NCI-H510A treated with DMSO at 0.1 percent for 48 hours (cell line): ENCODE measurements at regions not wholly inside any gene's neighbourhood (a gene's known extent, or its start where the extent isn't known, plus 50 kb on each side); places are given as distances from the start of the nearest gene placed in this dataset.
A peak's percentile ranks its signal among the peaks of the same experiment; 100 is the strongest.

ENCODE experiments used
- DNase-seq: peaks from one replicate; lab custom pipeline; 2025; lab: John Stamatoyannopoulos, UW

DNA sequence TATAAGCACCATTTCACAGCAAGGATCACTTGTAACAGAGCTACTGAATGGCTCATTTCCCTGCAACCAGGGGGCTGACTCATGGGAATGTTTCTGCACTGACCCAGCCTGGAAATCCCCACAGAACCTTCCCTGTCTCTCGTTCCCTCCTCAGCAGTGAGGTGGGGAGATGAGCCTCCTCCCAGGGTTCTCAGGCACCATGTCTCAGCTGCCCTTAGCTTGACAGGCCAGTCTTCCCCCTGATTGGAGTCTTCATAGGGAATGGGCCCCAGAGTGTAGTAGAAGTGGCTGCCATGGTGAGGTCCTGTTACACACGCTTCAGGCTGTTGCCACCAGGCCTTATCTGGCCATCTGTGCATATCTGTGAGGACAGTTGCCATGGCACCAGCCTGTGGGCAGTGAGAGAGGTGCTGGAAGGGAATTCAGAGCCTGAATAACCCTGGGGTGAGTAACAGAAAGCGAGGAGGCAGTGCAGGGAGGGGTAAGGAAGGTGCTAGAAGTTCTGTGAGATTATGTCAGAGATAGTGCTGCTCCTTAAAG is 324.4 kb downstream of the ENC1 start:
- peak; percentile 34 for DNase-seq

DNA sequence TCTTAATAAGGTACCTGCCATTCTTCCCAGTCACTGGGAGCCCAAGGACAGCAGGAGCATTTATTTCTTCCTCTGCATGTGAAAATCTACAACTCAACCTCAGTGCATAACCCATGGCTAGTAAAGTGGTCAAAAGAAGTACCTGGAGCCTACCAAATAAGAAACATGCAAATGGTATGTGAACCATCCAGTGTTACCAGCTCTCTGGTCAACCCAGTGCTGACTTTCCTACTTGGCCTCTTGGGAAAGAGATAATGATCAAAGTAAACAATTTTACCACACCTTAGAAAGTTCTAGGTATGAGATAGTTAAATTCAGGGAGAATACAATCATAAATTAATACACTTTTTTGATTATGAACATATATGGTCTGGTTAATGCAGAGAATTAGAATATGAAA is 325.6 kb downstream of the ENC1 start:
- no peak for DNase-seq

DNA sequence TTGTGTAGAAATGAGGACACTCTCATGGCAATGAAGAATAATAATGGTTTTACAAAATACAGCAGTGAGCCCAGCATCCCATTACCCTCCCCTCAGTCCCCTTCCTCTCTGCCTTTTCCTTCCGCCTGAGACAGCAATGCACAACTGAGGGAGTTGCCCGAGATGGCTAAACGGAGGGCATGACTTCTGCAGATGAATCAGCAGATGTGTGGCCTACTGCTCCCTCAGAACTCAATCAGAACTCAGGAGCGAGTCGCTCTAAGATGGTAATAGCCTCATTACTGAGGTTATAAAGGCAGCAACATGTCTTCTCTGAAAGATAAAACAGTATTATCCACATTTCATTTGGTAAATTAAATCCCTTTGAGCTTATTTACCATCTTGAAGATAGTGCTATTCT is 326.6 kb downstream of the ENC1 start:
- no peak for DNase-seq

DNA sequence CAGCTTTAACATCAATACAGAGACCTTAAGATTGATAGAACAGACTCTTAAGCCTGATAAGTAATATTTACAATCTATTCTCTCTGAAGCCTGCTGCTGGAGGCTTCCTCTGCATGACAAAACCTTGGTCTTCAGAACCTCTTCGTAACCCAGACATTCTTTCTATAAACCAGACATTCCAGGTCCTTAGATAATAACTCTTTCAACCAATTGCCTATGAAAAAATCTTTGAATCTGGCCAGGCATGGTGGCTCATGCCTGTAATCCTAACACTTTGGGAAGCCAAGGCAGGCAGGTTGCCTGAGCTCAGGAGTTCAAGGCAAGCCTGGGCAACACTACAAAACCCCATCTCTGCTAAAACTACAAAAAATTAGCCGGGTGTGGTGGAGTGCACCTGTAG is 327.8 kb downstream of the ENC1 start:
- no peak for DNase-seq

DNA sequence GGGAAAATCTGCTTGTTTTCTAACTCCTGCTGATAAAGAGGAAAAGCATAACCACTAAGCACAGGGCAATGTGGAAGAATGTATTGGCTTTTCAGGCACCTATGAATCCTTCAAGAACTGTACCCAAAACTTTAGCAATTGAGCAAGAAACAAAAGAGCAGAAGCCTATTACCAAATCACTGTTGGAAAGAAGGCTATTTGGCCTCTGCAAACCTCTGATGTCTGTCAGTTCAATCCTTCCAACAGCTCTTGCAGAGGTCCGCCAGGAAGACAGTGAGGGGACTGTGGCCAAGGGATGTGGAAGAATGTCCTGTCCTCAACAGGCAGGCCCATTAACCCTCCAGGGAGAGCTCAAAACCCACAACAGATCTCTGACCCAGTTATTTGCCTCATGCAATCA is 328.6 kb downstream of the ENC1 start:
- no peak for DNase-seq

DNA sequence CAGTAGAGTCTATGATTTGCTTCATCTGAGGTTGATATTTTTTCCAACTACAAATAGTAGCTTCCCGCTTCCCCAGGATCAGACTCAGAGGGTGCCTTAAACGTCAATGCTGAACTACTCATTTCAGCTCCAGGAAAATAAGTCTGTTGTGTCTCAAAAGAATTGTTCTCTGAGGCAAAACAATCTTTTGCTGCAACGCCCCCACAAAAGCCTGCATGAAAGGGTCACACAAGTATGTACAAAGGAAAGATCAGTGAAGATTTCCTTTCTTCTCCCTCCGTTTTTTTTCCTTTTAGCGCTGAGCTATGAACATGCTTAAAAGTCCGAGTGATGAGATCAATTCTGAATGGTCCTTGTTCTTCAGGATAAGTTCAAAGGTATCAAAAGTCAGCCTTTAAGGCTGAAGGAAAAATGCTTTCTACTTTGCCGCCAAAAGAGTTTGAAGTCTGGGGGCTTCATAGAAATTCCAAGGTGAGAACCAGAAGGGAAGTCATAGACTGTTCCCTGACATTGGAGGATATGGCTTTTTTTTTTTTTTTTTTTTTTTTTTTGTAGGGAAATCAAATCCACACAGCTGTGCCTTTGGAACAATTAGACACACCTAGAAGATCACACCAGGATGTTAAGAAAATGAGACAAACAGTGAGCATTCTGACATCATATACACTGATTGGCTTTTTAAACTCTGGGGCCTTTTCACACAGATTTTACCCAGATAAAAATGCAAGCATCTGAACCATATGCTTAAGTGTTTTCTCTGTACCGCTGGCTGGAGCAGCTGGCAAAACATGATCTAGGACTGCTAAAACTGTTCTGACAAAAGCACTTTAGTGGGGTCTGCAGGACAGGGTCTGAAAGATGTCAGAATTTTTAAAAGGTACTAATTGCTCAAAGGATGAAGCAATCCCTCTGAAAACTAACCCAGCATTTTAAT is 329.3 kb downstream of the ENC1 start:
- no peak for DNase-seq

DNA sequence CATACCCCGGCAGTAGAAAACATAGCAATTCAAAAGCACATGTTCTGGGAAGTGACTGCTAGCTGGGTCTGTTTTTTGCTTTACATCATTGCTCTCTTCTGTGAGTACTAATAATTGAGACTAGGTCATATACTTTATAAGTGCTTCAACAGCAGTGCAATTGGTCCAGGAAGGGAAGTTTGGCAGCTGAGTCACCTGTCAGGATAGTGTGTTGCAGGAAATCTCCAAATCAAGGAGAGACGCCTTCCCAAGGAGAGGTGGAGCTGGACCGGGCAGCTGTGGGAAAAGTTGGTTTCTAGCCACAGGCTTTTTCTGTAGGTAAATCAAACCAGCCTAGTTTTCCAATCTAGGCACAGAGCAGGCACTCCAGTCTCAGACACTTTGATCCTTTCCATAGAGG is 330.1 kb downstream of the ENC1 start:
- DNase-seq: no peak

DNA sequence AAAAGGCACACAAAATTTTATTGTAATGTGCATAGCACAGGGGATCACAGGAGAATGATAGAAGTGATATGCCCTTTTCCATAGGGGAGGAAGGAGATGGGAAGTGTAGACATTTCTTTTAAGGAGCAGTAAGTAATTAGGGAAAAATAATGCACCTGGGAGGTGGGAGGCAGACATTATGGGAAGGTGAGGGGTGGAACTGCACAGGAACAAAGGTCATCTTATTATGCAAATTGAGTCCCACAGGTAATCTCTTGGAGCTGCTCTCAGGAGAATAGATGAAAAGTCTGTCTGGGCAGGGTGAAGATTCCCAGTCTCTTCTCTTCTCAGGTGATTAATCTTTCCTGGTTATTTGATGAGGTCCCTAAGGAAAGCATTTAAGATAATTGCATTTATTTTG is 331.5 kb downstream of the ENC1 start:
- DNase-seq: no peak

DNA sequence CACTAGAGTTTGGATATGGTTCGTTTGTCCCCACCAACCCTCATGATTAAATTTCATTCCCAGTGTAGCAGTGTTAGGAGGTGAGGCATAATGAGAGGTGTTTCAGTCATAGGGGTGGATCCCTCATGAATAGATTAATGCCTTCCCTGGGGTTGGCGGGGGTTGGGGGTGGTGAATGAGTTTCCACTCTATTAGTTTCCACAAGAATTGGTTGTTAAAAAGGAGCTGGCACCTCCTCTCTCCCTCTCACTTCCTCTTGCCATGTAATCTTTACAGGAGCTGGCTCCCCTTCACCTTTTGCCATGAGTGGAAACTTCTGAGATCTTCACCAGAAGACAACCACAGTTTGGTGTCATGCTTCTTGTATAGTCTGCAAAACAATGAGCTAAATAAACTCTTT is 333.7 kb downstream of the ENC1 start:
- no peak for DNase-seq

DNA sequence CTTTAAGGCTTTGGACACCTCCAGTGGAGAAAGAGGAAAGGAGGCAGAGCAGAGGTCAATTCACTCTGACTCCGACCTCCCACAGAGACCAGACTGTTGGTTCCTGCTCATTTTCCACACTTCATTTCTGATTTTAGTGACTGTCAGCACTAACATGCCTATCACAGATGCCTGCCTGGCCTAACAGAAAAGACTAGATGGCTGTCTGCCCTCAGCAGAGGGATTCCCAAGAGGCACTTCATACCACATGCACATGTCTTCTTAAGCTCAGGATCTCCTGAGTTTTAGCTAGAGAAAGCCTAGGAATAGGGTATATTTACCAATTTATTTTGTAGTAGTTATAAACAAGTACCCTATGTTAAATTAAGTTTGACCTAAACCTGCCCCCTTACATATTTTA is 336.0 kb downstream of the ENC1 start:
- no peak for DNase-seq

DNA sequence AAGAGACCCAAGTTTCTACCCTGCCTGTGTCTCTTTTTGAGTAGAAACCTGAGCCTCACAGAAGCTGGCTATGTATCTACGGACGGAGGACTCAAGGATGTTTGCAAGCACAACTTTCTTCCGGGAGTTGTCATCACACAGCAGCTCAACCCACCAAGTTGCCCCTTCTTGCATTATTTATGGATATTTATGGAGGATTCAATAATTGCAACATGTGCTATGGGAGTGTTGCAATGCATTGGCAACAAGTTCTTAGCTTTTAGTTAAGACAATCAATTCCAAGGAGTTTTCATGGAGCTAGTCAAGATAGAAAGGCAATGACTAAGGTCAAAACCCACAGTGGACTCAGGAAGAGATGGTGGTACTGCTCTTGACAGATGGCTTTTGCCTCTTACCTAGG is 336.9 kb downstream of the ENC1 start:
- no peak for DNase-seq

DNA sequence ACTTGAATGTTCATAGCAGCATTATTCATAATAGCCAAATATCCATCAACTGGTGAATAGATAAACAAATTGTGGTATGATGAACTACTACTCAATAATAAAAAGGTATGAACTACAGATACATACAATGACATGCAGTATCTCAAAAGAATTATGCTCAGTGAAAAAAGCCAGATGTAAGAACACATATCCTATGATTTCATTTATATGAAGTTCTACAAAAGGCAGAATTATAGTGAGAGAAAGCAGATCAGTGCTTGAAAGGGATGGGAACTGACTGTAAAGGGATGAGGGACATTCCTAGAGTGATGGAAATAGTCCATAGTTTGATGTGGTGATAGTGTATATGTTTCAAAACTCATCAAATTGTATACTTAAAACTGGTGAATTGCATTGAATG is 339.0 kb downstream of the ENC1 start:
- DNase-seq: no peak

DNA sequence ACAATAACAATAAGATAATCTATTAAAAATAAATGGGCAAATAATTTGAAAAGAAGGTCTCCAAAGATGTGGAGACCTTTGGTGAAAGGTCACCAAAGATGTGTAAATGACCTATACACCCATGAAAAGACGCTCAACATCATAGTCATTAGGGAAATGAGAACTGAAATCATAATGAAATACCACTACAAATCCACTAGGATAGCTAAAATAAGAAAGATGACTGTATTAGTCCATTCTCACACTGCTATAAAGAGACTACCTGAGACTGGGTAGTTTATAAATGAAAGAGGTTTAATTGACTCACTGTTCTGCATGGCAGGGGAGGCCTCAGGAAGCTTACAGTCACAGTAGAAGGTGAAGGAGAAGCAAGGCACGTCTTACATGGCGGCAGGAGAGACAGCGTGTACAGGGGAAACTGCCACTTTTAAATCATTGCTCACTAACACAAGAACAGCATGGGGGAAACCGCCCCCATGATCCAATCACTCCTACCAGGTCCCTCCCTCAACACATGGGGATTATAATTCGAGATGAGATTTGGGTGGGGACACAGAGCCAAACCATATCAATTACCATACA is 339.6 kb downstream of the ENC1 start:
- no peak for DNase-seq

DNA sequence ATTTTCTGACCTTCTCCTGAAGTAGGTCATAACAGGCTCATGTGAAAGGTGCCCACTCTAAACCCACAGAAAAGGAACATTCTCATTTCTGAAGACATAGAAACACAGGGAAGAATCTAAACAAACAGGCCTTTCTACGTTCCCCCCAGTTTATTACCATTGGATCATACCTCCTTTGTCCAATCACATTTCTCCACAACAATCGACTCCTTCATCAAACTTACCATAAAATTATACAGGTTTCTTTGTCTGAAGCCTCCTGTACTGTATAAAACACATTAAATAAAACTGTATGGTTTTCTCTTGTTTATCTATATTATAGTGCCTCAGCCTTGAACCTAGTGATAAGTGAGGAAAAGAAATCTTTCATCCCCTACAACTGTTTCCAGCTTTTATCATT is 340.7 kb downstream of the ENC1 start:
- DNase-seq: no peak

DNA sequence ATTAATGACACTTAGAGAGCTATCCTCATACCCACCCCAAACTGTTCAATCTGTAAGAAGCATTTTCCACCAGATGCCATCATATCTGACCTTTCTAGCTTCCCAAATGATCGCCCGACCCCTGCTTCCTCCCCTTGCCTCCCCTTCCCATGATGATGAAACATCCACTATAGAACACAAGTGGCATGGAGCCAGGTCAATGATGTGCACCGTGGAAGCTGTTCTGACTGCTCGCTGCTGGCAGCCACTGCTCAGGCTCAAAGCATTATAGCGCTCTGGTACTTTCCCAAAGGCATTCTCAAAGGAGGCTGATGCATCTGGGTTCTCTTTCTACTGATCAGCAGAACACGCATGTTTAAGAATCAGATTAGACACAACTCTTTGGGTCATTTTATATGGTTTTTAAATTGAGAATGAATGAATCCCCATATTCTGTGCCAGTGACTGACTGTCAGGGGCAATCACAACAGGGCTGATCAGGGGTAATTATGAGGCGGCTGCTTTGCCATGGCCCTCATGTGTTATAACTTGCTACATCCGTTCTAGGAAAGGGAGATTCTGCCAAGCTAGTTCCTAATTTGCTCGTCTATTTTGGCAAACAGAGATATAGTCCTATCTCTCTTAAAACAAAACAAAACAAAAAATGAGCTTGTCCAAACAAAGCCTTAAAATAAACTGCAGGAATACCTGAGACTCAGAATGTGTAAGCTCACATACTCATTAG is 343.7 kb downstream of the ENC1 start:
- no peak for DNase-seq

DNA sequence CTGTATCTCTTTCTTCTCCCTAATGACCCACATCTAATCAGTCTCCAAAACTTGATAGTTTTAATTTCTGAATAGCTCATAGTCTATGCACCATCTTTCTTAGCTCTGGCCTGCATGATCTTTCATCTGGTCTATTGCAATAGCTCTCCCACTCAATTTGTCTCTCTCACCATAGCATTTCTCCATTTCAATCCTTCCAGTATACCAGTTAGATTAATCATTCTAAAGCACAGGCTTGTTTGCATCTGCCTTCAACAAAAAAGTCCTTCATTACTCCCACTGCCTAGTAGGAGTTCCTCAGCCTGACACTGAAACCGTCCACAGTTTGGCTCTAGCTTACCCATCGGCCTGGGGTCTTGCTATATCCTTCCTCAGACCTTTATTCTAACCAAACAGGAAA is 344.9 kb downstream of the ENC1 start:
- DNase-seq: no peak

DNA sequence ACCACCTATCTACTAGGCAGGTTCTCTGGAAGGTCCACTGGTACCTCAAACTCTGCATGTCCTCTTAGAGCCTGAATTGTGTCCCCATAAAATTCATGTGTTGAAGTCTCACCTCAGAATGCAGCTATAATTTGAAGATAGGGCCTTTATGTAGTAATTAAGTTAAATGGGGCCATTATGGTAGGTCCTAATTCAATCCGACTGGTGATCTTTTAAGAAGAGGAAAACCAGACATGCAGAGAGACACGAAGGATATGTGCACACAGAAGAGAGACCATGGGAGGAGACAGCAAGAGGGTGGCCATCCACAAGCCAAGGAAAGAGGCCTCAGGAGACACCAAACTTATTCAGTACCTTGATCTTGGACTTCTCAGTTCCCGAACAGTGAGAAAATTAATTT is 345.4 kb downstream of the ENC1 start:
- DNase-seq: no peak

DNA sequence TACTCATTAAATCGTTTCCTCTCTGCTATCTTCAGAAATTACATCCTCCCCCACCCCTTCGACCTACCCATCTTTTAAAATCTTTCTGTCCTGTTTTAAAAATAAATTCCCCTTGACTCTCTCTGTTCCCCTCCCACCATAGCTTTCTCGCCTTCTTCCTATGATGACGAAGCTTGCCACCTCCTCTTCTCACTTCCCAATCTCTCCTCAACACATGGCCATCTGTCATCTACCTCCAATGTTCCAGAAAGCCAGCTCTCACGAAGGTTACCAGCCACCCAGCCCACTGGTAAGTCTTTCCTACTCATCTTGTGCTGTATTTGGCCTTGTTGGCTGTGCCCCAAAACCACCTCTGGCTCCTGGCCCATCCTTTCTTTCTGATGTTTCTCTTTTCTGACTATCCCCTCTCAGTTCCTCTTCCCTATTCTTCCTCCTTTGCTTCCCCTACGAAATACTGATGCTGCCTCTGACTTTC is 346.3 kb downstream of the ENC1 start:
- DNase-seq: no peak

DNA sequence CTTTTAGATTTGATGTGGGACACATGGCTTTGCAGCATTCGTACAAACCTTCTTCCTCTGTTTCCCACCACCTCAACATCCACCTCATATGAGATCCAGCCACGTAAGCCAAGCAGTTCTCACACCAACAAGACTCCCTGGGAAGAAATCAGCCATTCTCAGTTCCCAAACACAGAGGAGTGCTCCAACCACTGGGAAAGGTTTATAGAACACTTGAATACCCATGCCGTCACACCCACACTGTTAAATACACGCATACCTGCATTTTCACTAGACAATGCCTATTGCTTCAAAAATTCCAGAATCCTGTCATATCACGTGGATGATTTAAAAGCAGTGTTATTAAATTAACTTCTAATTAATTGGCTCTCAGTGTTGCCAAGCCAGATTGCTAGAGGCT is 347.3 kb downstream of the ENC1 start:
- DNase-seq: no peak

DNA sequence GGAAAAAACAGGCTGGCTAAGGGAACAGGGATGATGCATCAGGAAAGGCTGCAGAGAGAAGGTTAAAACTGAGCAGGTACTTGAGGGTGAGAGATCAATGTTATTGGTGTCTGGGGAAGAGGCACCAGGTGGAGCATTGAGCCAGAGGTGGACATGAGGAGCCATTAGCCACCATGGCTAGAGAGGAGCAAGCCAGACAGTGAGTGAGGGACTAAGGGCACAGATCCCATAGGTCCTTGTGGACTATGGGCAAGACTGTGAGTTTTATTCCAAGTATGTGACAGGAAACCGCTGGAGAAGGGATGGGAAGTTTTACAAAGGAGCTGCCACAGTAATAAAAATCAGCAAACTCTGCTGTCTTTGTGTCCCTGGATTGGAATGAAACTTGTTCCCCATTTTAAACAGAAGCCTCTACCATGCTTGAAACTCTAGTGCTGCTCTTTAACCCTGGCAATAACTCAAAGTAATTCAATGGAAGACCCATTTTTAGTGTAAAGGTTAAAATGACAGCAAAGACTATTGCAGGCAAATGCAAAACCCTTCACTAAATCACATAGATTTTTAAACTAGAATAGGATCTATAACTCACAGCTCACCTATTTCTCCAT is 349.8 kb downstream of the ENC1 start:
- DNase-seq: no peak

DNA sequence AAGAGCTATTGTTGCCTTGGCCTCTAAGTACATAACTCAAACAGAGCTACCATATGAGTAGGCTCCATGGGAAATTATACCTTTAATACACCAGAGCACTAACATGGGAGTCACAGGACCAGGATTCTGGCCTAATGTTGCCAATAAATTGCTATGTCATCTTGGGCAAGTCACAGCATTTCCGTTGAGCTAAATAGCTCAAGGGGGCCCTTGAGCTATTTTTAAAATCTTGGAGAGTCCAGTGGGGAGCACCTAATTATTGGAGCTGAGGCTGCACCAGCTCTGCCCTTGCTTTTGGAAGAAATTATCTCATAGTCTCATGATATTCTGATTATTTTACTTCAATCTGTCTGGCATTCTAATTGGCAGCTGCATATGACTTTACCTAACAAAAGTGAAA is 350.8 kb downstream of the ENC1 start:
- DNase-seq: no peak

DNA sequence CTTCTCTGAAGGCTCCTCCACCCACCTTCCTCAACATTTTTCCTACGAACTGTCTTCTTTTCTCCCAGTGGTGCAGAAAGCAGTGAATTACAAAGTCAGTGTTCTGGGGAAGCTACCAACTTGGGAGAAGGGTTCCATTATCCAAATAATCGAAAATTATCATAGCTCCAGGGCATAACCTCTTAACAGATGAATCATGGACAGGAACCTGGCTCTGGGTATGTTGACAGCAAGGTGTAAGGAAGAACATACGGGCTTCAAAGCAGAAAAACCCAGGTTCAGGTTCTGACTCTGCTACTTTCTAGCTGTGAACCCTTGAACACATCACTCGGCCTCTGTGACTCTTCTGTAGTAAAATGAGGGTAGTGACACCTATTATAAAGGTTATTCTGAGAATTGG is 351.3 kb downstream of the ENC1 start:
- DNase-seq: no peak
